ENCODE measurements at regions not wholly inside any gene's neighbourhood (a gene's known extent, or its start where the extent isn't known, plus 50 kb on each side); places are given as distances from the start of the nearest gene placed in this dataset.

DNA sequence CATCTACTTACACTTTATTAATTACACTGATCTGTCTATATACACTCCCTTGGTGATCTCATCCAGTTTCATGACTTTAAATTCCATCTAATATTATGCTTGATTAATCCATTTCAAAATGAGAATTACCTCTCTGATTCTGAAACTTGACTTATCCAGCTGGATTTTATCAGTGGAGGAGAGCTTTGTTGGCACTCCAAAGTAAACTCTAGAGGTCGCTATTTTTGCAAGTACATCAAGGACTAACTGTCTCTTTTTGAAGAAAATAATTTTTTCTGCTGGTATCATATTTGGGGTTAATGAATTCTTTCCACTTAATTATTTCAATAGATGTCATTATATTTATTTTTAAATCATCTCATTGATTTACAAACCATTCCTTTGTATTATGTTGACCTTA lies 630.3 kb upstream of the MAN1A1 start:
- TF ChIP-seq, protein P1, sequence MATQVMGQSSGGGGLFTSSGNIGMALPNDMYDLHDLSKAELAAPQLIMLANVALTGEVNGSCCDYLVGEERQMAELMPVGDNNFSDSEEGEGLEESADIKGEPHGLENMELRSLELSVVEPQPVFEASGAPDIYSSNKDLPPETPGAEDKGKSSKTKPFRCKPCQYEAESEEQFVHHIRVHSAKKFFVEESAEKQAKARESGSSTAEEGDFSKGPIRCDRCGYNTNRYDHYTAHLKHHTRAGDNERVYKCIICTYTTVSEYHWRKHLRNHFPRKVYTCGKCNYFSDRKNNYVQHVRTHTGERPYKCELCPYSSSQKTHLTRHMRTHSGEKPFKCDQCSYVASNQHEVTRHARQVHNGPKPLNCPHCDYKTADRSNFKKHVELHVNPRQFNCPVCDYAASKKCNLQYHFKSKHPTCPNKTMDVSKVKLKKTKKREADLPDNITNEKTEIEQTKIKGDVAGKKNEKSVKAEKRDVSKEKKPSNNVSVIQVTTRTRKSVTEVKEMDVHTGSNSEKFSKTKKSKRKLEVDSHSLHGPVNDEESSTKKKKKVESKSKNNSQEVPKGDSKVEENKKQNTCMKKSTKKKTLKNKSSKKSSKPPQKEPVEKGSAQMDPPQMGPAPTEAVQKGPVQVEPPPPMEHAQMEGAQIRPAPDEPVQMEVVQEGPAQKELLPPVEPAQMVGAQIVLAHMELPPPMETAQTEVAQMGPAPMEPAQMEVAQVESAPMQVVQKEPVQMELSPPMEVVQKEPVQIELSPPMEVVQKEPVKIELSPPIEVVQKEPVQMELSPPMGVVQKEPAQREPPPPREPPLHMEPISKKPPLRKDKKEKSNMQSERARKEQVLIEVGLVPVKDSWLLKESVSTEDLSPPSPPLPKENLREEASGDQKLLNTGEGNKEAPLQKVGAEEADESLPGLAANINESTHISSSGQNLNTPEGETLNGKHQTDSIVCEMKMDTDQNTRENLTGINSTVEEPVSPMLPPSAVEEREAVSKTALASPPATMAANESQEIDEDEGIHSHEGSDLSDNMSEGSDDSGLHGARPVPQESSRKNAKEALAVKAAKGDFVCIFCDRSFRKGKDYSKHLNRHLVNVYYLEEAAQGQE (IDR thresholded peaks at IDR 0.05; ENCODE audit: insufficient read depth in 1 of 2, low read depth in 2 of 2, low read length in 2 of 2): no peak
- TF ChIP-seq SIN3A (IDR thresholded peaks at IDR 0.05; ENCODE audit: borderline replicate concordance, insufficient read depth, low read length): no peak
- TF ChIP-seq POLR2AphosphoS5 (IDR thresholded peaks at IDR 0.05; ENCODE audit: low read depth, low read length): no peak
- TF ChIP-seq TAF1 (IDR thresholded peaks at IDR 0.05; ENCODE audit: borderline replicate concordance, insufficient read depth, low read length): no peak
- TF ChIP-seq FOXP2 (optimal IDR thresholded peaks at IDR 0.05; ENCODE audit: borderline replicate concordance, extremely low read depth, extremely low read length, insufficient read depth): no peak

DNA sequence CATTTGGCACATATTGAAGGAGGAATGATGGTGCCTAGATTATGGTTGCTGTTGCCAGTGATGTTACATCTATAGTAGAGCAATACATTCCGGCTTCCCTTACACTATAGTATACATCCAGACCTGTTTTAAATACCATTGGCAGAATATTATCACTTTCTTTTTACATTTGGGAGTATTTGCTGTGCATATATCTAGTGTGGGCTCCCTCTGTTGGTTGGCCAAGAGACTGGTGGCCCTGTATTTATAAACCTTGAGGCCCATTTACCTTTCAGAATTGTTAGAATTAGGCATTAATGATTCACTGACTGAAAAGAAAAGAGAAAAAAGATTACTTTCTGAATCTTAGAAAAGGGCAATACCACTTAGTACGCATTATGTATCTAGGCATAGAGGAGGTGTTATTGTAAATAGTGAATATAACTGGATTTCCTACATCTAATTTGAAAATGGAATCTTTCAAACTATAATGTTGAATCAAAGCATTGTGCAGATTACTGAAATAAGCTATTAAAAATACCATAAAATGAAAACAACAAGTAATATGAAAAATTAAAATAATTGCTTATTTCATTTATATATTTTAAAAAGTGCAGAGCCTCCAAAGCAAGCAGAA lies 628.8 kb upstream of the MAN1A1 start:
- TF ChIP-seq, protein P1 (IDR thresholded peaks at IDR 0.05; ENCODE audit: insufficient read depth in 1 of 2, low read depth in 2 of 2, low read length in 2 of 2): no peak
- TF ChIP-seq TAF1 (IDR thresholded peaks at IDR 0.05; ENCODE audit: borderline replicate concordance, insufficient read depth, low read length): no peak
- no peak for TF ChIP-seq POLR2AphosphoS5 (IDR thresholded peaks at IDR 0.05; ENCODE audit: low read depth, low read length)
- no peak for TF ChIP-seq FOXP2 (optimal IDR thresholded peaks at IDR 0.05; ENCODE audit: borderline replicate concordance, extremely low read depth, extremely low read length, insufficient read depth)
- TF ChIP-seq SIN3A (IDR thresholded peaks at IDR 0.05; ENCODE audit: borderline replicate concordance, insufficient read depth, low read length): no peak

DNA sequence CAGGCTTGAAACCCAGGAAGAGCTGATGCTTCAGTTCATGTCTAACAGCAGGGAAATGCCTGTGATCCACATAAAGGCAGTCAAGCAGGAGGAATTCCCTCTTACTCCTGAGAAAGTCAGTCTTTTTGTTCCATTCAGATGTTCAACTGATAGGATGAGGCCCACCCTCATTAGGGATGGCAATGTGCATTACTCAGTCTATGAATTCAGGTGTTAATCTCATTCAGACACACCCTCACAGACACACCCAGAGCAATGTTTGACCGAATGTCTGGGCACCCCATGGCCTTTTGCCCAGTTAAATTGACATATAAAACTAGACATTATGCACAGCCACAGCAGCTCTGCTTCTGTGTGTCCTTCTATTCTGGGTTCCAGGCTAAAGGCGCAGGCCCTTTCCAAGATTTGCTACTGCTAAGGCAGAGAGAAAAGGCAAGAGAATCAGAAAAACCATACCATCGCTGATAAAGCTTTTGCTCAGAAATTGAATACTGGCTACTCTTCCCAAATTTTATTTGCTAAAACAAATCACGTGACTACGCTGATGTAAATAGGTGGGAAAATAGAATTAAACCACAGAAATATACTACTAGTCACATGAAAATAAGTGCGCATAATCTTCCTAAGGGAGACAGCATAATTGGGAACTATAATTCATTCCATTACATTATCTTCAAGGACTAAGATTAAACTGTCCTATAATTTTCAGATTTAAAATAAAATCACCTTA lies 625.0 kb upstream of the MAN1A1 start:
- TF ChIP-seq, protein P1 (IDR thresholded peaks at IDR 0.05; ENCODE audit: insufficient read depth in 1 of 2, low read depth in 2 of 2, low read length in 2 of 2): no peak
- no peak for TF ChIP-seq TAF1 (IDR thresholded peaks at IDR 0.05; ENCODE audit: borderline replicate concordance, insufficient read depth, low read length)
- TF ChIP-seq POLR2AphosphoS5 (IDR thresholded peaks at IDR 0.05; ENCODE audit: low read depth, low read length): no peak
- no peak for TF ChIP-seq SIN3A (IDR thresholded peaks at IDR 0.05; ENCODE audit: borderline replicate concordance, insufficient read depth, low read length)
- no peak for TF ChIP-seq FOXP2 (optimal IDR thresholded peaks at IDR 0.05; ENCODE audit: borderline replicate concordance, extremely low read depth, extremely low read length, insufficient read depth)

DNA sequence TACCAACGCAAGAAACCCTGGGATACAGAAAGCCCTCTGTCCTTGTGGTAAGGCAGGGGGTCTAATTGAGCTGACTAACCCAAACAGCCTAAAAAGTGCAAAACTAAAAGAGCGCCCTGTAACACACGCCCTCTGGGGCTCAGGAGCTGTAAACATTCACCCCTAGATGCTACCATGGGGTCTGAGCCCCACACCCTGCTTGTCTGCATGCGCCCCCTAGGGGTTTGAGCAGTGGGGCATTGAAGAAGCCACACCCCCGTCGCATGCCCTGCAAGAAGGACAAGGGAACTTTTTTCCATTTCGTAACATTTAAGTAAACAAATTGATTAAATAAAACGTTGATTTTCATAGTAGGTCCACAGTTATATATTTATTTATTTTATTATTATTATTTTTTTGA lies 616.9 kb upstream of the MAN1A1 start:
- no peak for TF ChIP-seq SIN3A (IDR thresholded peaks at IDR 0.05; ENCODE audit: borderline replicate concordance, insufficient read depth, low read length)
- TF ChIP-seq, protein P1 (IDR thresholded peaks at IDR 0.05; ENCODE audit: insufficient read depth in 1 of 2, low read depth in 2 of 2, low read length in 2 of 2): no peak
- TF ChIP-seq FOXP2 (optimal IDR thresholded peaks at IDR 0.05; ENCODE audit: borderline replicate concordance, extremely low read depth, extremely low read length, insufficient read depth): no peak

Data from PFSK-1 (cell line).